ENCODE measurements at regions not wholly inside any gene's neighbourhood (a gene's known extent, or its start where the extent isn't known, plus 50 kb on each side); places are given as distances from the start of the nearest gene placed in this dataset.

- Histone ChIP-seq H3K4me3 (no peak overlapping the region), H3K9me3 (no peaks in the 10 kb centered on the region), H3K36me3 (no peaks in the 10 kb centered on the region), H3K27ac (no peak overlapping the region), H3K27me3 (no peaks in the 10 kb centered on the region), H3K4me1 (no peaks in the 10 kb centered on the region)
- intact Hi-C loops (cut with DNase I; ENCODE audit: low total_unique reads) (no loop called here), in situ Hi-C loops (cut with MboI; ENCODE audit: low pct_ligation_motif_present in 1 of 4, low pct_unique_long_range_greater_than_20kb in 1 of 4, low sequenced_read_pairs in 3 of 4) (no loop called here)
- no peak for DNase-seq
- TF ChIP-seq EP300 (IDR thresholded peaks at IDR 0.05; ENCODE audit: low read depth) (no peak), POLR2AphosphoS5 (IDR thresholded peaks at IDR 0.05) (no peak), POLR2A (IDR thresholded peaks at IDR 0.05) (no peak), CTCF (IDR thresholded peaks at IDR 0.05) (no peak)
- WGBS, 2 donors (ENCODE audit: low coverage in 1 of 2) = 87 to 100% methylated on average over 2 to 3 of the region's 3 CpGs
Measured at GRCh38 chr1:22241250-22241649, 98.4 kb upstream of the WNT4 start.

DNA sequence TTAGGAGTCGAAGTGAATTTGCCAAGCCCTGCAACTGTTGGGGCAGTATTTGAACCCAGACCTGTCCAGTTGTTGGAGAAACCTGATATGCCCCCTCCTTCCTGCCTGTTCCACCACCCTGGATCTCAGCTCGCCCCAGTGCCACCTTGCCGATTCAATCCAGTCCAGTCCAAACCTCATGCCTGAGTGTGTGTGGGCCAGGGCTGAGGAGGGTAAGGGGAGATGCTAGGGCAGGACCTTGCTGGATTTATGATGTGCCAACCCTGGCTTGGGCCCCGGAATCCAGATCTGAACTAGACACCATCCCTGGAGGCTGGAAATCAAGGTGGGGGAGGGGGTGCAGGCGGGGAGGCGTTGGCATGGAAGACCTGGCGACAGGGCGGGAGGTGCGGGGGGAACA lies 98.9 kb upstream of the WNT4 start:
- no peaks in the 10 kb centered on the region for H3K9me3 ChIP-seq
- no peaks in the 10 kb centered on the region for H3K4me1 ChIP-seq
- H3K36me3 ChIP-seq = no peaks in the 10 kb centered on the region
- intact Hi-C loops (cut with DNase I; ENCODE audit: low total_unique reads) (no loop called here), in situ Hi-C loops (cut with MboI; ENCODE audit: low pct_ligation_motif_present in 1 of 4, low pct_unique_long_range_greater_than_20kb in 1 of 4, low sequenced_read_pairs in 3 of 4) (no loop called here)
- H3K27me3 ChIP-seq = no peaks in the 10 kb centered on the region
- 86% methylated on average over 9 of the region's 9 CpGs; no CpG with 5 or more reads in 1 of the 2 donors for WGBS, 2 donors (ENCODE audit: low coverage in 1 of 2)
- H3K27ac ChIP-seq = no peak overlapping the region
- DNase-seq = no peak
- no peak overlapping the region for H3K4me3 ChIP-seq
- TF ChIP-seq EP300 (IDR thresholded peaks at IDR 0.05; ENCODE audit: low read depth) (no peak), POLR2AphosphoS5 (IDR thresholded peaks at IDR 0.05) (no peak), CTCF (IDR thresholded peaks at IDR 0.05) (no peak), POLR2A (IDR thresholded peaks at IDR 0.05) (no peak)

- whole genome bisulfite sequencing, 2 donors (ENCODE audit: low coverage in 1 of 2) = 74 to 100% methylated on average over 3 to 8 of the region's 9 CpGs
- no peaks in the 10 kb centered on the region for H3K9me3 ChIP-seq
- no peaks in the 10 kb centered on the region for H3K27me3 ChIP-seq
- no peak for TF ChIP-seq EP300 (IDR thresholded peaks at IDR 0.05; ENCODE audit: low read depth)
- TF ChIP-seq CTCF (IDR thresholded peaks at IDR 0.05) = no peak
- no peak for TF ChIP-seq POLR2A (IDR thresholded peaks at IDR 0.05)
- no peak for TF ChIP-seq POLR2AphosphoS5 (IDR thresholded peaks at IDR 0.05)
- no peak for DNase-seq
- intact Hi-C loops (cut with DNase I; ENCODE audit: low total_unique reads) (no loop called here), in situ Hi-C loops (cut with MboI; ENCODE audit: low pct_ligation_motif_present in 1 of 4, low pct_unique_long_range_greater_than_20kb in 1 of 4, low sequenced_read_pairs in 3 of 4) (no loop called here)
- H3K4me1 ChIP-seq = no peaks in the 10 kb centered on the region
- H3K27ac ChIP-seq = no peak overlapping the region
- no peaks in the 10 kb centered on the region for H3K36me3 ChIP-seq
- H3K4me3 ChIP-seq = no peak overlapping the region
Measured at GRCh38 chr1:22245100-22245650, 102.3 kb upstream of the WNT4 start.

DNA sequence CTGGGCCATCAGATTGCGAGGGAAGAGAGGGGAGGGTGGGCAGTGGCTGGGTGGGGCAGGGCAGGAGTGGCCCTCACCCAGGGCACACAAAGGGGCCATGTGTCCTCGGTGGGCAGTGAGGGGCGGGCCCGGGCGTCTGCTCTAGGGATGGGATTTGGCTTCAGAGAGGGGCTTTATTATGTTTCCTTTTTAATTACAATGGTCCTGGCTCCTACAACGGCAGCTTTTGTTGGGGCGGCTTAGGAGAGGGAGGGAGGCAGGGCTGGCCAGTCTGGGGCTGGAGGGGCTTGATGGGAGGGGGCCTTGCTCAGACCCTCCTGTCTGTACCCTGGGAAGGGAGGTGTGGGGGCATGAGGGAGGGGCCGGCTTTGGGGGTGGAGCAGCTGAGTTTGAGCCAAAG lies 102.8 kb upstream of the WNT4 start:
- intact Hi-C loops (cut with DNase I; ENCODE audit: low total_unique reads) = no loop called here
- no peaks in the 10 kb centered on the region for H3K27me3 ChIP-seq
- H3K36me3 ChIP-seq = no peaks in the 10 kb centered on the region
- no peak overlapping the region for H3K27ac ChIP-seq
- WGBS, 2 donors (ENCODE audit: low coverage in 1 of 2) = 69% methylated on average over 8 of the region's 8 CpGs; no CpG with 5 or more reads in 1 of the 2 donors
- no peaks in the 10 kb centered on the region for H3K4me1 ChIP-seq
- DNase-seq = no peak
- in situ Hi-C loops (cut with MboI; ENCODE audit: low pct_ligation_motif_present in 1 of 4, low pct_unique_long_range_greater_than_20kb in 1 of 4, low sequenced_read_pairs in 3 of 4) = no loop called here
- H3K9me3 ChIP-seq = no peaks in the 10 kb centered on the region
- TF ChIP-seq CTCF (IDR thresholded peaks at IDR 0.05) (no peak), POLR2AphosphoS5 (IDR thresholded peaks at IDR 0.05) (no peak), POLR2A (IDR thresholded peaks at IDR 0.05) (no peak), EP300 (IDR thresholded peaks at IDR 0.05; ENCODE audit: low read depth) (no peak)
- no peak overlapping the region for H3K4me3 ChIP-seq
